GM19351 (cell line): ENCODE measurements at regions not wholly inside any gene's neighbourhood (a gene's known extent, or its start where the extent isn't known, plus 50 kb on each side); places are given as distances from the start of the nearest gene placed in this dataset.
"Not testable (repeated sequence)": the region's sequence is repeated elsewhere in the genome, so short reads cannot be mapped to it uniquely, and the experiment has no call there.

Source experiments
- ATAC-seq: cut with Tn5 transposase; IDR thresholded peaks from one replicate; pipeline ENCODE4 v1.9.1; 2021; ENCODE audit warnings: mild to moderate bottlenecking, moderate library complexity; ENCODE audit not compliant: unreplicated experiment

DNA sequence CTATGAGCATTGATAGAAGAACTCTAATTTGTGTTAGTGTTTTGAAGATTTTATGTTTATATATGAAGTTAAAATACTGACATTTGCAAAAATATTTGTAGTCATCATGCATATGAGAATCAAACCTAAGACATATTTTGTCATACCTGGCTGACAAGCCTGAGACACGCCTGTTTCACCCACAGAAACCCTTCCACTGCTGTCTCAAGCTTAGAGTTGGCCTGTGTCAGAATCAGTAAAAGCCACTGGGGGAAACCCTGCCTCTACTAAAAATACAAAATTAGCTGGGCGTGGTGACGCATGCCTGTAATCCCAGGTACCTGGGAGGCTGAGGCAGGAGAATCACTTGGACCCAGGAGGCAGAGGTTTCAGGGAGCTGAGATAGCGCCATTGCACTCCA is 218.0 kb upstream of the C1QTNF3 start:
- peak; percentile 70 for ATAC-seq

DNA sequence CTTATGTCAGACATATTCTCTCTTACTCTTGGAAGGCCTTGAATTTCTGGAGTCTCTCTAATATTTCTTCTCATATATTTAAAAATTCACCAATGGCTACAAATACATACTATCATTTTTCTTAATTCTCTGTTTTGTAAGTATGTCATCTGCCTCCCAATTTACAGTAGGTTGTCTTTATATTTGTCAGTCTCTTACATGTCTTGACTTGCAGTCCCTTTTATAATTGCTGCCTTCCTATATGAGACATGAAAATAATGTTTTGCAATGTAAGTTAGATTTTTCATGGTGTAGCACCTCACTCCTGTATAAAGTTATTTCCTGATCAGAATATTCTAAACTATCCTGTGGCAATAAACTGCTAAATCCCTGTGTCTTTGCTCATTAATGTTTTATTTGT is 223.1 kb upstream of the C1QTNF3 start:
- ATAC-seq, result not testable (repeated sequence)

DNA sequence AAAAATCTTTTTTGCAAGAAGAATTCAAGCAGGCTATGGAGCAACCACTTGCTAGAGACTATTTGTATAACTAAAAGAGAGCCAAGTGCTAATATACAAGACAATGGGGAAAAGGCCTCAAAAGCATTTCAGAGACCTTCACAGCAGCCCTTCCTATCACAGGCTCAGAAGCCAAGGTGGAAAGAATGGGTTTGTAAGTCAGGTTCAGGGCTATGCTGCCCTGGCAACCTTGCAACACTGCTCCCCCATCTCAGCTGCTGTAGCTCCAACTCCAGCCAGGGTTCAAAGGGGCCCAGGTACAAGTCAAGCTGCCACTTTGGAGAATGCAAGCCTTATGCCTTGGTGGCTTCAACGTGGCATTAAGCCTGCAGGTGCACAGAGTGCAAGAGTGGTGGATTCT is 253.7 kb upstream of the C1QTNF3 start:
- not testable (repeated sequence) for ATAC-seq

- not testable (repeated sequence) for ATAC-seq
These were observed 286.2 kb upstream of the C1QTNF3 start for GRCh38 chr5:34329201-34329600.

DNA sequence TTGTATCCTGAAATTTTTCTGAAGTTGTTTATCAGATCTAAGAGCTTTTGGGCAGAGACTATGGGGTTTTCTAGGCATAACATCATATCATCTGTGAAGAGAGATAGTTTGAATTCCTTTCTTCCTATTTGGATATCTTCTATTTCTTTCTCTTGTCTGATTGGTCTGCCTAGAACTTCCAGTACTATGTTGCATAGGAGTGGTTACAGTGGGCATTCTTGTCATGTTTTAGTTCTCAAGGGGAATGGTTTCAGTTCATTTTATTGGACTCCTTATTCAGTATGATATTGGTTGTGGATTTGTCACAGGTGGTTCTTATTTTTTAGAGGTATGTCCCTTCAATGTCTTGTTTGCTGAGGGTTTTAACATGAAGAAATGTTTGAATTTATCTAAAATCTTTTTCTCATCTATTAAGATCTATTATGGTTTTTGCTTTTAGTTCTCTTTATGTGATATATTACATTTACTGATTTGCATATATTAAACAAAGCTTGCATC is 286.6 kb upstream of the C1QTNF3 start:
- ATAC-seq, result not testable (repeated sequence)

DNA sequence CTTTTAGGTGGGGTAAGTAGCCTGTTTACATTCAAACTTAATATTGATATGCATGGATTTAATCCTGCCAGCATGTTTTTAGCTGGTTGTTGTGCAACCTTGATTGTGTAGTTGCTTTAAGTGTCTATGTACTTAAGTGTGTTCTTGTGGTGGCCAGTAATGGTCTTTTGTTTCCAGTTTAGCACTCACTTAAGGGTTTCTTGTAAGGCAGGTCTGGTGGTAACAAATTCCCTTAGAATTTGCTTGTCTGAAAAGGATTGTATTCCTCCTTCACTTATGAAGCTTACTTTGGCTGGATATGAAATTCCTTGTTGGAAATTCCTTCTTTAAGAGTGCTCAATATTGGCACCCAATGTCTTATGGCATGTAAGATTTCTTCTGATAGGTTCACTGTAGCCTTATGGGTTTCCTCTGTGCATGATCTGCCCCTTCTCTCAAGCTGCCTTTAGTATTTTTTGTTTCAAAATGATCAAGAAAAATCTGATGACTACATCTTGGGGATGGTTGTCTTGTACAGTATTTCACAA is 289.0 kb upstream of the C1QTNF3 start:
- ATAC-seq, result not testable (repeated sequence)

- not testable (repeated sequence) for ATAC-seq
These were observed 296.5 kb upstream of the C1QTNF3 start for GRCh38 chr5:34339408-34340001.

GRCh38 chr5:34354440-34354839 is 301.7 kb upstream of the RAI14 start:
- ATAC-seq, result not testable (repeated sequence)

DNA sequence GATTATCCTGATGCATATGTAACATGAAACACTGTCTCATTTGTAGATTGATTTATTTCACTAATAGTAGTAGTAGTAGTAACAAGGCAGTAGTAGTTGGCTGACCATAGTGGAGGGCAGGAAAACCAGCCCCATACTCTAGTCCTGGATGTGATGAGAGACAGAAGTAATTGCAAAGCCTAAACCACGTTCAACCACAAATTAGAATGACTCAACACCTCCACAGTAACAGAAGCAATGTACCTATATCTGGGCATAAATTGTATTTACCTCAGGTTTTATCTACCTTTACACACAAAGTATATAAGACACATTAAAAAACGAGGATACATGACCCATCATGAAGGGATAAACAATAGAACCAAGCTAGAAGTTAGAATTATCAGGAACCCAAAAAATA is 284.7 kb upstream of the RAI14 start:
- not testable (repeated sequence) for ATAC-seq

GRCh38 chr5:34371817-34372216 is 284.3 kb upstream of the RAI14 start:
- ATAC-seq, result not testable (repeated sequence)

DNA sequence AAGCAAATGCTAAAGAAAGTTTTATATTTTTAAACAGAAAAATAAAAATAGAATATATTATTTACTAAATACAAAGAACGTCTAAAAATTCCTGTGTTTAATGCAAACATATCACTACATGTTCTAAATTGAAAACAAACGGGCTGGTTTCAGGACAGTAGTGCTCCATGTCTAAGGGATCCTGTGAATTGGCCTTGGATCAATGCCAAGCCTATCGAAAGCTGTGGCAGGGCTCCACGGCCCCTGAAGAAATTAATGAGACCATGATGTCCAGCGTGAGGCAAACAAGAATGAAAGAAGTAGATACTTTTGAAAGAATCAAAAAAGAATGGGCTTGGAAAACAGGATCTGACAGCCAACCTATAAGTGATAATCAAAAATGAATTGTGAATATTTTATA is 283.4 kb upstream of the RAI14 start:
- ATAC-seq, result not testable (repeated sequence)

GRCh38 chr5:34377651-34378050 is 278.5 kb upstream of the RAI14 start:
- not testable (repeated sequence) for ATAC-seq

DNA sequence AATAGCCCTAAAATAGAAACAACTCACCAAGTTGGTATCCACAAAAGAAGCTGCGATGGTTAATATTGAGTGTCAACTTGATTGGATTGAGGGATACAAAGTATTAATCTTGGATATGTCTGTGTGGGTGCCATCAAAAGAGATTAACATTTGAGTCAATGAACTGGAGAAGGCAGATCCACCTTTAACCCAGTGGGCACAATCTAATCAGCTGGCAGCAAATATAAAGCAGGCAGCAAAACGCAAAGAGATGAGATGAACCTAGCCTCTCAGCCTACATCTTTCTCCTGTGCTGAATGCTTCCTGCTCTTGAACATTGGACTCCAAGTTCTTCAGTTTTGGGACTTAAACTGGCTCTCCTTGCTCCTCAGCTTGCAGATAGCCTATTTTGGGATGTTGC is 277.6 kb upstream of the RAI14 start:
- not testable (repeated sequence) for ATAC-seq

GRCh38 chr5:34388754-34389153 is 267.4 kb upstream of the RAI14 start:
- ATAC-seq, result not testable (repeated sequence)

GRCh38 chr5:34409373-34409772 is 246.8 kb upstream of the RAI14 start:
- no peak for ATAC-seq

DNA sequence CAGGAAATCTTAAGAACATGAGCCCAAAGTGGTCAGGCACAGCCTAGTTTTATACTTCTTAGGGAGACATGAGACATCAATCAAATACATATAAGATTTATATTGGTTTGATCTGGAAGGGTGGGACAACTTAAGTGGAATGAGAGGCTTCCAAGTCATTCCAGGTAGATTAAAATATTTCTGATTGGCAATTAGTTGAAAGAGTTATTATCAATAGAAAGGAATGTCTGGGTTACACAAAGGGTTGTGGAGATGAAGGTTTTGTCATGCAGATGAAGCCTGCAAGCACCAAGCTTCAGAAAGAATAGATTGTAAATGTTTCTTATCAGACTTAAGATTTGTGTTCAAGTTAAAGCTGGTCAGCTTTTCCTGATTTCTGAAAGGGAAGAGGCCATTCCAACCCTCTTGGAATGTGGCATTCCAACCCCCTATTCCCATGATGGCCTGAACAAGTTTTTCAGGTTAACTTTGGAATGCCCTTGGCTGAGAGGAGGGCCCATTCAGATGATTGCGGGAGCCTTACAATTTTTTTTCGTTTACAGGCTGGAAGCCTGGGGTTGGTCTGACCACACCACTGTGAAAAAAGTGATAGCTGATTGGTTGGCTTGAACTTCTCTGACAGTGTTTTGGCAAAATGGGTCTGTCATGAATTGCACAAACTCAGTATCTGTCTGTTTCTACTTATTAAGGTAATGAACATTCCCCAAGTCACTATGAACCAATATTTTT is 245.6 kb upstream of the RAI14 start:
- ATAC-seq, result no peak

GRCh38 chr5:34411470-34412346 is 244.4 kb upstream of the RAI14 start:
- no peak for ATAC-seq

- ATAC-seq, result no peak
These were observed 243.4 kb upstream of the RAI14 start for GRCh38 chr5:34412736-34413135.

DNA sequence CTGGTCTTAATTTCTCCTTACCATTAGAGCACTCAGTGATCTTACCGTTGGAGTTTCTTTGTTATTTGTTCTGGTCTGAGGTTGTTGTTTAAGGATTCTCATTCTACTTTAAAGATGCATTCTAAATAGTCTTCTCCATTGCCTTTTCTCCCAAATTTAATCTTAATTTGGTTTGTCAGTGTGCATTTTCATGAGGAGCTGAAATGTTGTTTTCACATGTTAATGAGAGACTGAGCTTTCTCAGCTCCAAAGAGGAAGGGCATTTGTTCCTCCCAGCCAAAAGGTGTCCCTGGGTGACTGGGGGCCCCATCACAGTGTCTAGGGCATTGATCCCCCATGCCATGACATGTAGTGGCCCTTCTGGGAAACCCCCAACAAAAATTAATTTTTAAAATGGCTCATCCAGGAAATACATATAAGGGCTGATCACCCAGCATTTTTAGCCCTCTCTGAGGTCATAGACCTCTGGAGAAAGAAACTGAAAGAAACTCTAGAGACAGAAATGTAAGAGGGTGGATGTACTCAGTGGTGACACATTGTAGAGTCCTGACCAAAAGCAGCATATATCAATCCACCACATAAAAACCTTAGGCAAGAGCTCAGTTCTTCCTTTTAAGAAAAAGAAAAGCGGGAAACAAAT is 240.4 kb upstream of the RAI14 start:
- peak; percentile 100 for ATAC-seq

DNA sequence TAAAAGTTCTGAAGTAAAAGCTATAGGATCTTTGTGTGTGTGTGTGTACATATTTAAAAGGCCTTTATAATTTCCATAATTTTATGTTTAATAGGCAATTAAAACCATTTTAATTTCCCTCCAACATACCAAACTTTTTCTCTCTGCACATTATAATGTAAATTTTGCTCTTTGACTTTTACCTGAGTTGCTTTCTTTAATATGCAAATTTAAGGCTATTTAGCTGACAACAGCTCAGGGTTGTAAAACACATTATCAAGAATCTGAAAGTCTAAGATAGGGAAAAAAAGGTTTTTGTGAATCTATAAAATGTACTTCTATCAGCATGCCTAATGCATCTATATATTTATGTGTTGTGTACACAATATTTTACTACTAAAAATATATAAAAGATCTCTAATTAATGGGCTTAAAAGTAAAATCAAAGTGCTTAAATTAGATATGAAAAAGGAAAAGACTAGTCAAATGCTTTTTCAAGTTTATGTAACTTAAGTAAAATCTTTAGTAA is 239.6 kb upstream of the RAI14 start:
- no peak for ATAC-seq
